ENCODE measurements at regions not wholly inside any gene's neighbourhood (a gene's known extent, or its start where the extent isn't known, plus 50 kb on each side); places are given as distances from the start of the nearest gene placed in this dataset.
A peak's percentile ranks its signal among the peaks of the same experiment; 100 is the strongest.

DNA sequence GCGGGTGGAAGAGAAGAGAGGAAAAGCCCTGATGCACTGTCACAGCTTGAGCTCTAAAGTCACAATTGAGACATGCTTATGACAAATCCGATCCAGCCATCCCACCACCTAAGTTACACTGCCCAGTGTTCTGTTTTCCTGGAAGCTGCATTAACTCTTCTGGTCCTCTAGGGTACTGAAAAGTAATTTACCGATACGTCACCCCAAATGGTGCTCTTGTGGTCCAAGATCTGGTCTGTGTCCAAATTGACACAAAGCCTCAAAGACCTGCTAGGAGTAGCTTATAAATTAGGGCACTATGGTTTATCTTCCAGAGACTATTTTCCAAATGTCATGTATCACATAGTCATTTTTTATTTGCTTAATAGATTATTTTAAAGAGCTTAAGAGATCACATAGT, 186.7 kb upstream of the ETAA1 start:
- H3K27ac ChIP-seq: no peak overlapping the region
- TF ChIP-seq, protein P1, sequence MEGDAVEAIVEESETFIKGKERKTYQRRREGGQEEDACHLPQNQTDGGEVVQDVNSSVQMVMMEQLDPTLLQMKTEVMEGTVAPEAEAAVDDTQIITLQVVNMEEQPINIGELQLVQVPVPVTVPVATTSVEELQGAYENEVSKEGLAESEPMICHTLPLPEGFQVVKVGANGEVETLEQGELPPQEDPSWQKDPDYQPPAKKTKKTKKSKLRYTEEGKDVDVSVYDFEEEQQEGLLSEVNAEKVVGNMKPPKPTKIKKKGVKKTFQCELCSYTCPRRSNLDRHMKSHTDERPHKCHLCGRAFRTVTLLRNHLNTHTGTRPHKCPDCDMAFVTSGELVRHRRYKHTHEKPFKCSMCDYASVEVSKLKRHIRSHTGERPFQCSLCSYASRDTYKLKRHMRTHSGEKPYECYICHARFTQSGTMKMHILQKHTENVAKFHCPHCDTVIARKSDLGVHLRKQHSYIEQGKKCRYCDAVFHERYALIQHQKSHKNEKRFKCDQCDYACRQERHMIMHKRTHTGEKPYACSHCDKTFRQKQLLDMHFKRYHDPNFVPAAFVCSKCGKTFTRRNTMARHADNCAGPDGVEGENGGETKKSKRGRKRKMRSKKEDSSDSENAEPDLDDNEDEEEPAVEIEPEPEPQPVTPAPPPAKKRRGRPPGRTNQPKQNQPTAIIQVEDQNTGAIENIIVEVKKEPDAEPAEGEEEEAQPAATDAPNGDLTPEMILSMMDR (conservative IDR thresholded peaks at IDR 0.05): no peak

GRCh38 chr2:67212203-67212602, 184.9 kb upstream of the ETAA1 start:
- TF ChIP-seq, protein P1 (conservative IDR thresholded peaks at IDR 0.05): no peak
- no peak overlapping the region for H3K27ac ChIP-seq

DNA sequence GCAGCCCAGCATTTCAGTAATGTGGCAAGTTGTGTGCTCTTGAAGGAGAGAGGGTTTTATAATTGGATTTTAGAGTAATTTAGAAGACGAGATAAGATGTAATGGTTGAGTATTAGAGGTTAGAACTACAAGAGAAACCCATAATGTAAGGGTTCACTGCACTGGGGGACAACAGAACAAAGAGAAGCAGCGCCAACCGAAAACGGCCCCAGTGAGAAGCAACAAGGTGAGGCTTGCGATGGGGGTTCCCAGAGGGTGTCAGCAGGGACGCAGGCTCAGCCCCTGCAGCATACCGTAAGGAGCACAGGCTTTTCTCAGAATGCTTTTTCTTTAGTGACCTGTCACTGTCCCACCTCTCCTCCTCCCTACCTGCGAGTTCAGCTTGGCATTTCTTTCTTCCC, 183.9 kb upstream of the ETAA1 start:
- H3K27ac ChIP-seq: no peak overlapping the region
- TF ChIP-seq, protein P1 (conservative IDR thresholded peaks at IDR 0.05): no peak

GRCh38 chr2:67213677-67214402, 183.3 kb upstream of the ETAA1 start:
- TF ChIP-seq, protein P1 (conservative IDR thresholded peaks at IDR 0.05): no peak
- no peak overlapping the region for H3K27ac ChIP-seq

- no peak overlapping the region for H3K27ac ChIP-seq
These were observed 182.4 kb upstream of the ETAA1 start for GRCh38 chr2:67214585-67215185.

DNA sequence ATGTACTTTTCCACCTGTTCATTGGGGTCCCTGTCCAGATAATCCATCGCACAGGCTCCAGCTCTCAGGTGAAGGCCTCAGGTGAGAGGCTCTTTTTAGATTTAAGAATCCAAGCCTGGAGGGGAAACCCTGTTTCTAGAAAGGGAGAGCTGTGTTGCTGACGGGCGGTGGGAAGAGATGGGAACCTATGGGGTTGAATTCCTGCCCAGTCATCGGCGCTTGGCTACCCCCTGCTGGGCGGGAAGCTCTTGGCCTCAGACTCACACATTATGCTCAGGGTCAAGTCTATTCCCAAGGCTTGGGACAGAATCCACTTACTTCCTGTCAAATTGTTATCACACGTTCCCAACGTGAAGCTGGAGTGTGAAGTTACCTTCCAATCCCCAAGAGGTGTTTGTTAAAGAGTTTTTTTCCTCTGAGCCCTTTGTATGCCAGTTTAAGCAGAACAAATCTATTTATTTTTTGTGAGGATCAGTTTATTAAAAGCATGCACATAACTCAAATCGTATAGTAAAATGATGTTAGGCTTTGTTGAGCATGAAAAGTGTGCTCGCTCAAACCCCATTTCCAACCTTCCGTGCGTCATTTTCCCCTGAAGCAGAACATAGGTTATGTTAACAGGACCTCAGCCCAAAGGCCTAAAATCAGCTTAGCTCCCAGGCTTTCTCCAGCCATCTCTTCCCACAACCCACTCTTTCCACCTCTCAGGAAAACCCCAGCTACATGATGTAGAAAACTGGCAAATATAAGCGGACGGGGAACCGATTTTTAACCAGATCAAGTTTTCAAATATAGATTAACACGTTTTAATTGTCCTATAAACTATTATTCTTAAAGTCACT, 181.7 kb upstream of the ETAA1 start:
- no peak overlapping the region for H3K27ac ChIP-seq
- TF ChIP-seq, protein P1 (conservative IDR thresholded peaks at IDR 0.05): peak; percentile 67

More at GRCh38 chr2:67214585-67215185, 182.4 kb upstream of the ETAA1 start:
- TF ChIP-seq, protein P1 (conservative IDR thresholded peaks at IDR 0.05): no peak

DNA sequence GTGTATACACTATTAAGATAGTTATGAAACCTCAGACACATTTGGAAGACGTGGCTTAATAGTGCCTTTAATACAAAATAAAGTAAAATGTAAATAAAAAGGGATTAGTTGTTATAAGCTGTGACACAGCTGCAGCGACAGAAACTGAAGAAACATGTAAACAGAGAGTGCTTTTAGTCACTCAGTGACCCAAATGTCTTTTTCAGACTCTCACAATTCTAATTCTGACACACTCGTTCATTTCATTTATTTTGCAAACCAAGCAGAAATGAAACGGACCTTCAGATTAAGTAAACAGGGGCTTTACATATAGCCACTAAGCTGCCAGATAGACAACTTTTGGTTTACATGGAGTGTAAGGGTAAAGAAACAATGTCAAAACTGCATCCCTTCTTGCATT, 181.0 kb upstream of the ETAA1 start:
- TF ChIP-seq, protein P1 (conservative IDR thresholded peaks at IDR 0.05): no peak
- H3K27ac ChIP-seq: no peak overlapping the region

All from VCaP (cell line).